ENCODE measurements at regions not wholly inside any gene's neighbourhood (a gene's known extent, or its start where the extent isn't known, plus 50 kb on each side); places are given as distances from the start of the nearest gene placed in this dataset.

DNA sequence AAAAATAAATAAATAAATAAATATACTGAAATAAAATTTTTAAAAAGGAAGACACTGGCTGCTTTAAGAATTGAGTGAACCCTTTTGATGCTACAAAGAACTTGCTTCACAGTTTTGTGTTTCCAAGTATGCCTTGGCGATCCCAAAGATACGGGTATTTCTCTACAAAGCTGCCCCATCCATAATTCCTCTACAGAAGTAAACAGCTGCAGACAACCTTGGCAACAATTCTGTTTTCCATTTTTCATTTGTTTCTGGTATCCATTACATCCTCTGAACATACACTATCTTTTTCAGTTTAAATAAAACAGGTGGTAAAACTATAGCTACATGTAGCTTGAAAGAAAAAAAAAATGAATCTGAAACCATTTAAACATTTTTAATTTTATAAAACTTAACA, 552.8 kb upstream of the KLHL29 start:
- DNase-seq (ENCODE audit: extremely low read depth, low read depth, low spot score) = no peak

- DNase-seq (ENCODE audit: extremely low read depth, low read depth, low spot score) = no peak
Measured at GRCh38 chr2:22838461-22838860, 546.5 kb upstream of the KLHL29 start.

DNA sequence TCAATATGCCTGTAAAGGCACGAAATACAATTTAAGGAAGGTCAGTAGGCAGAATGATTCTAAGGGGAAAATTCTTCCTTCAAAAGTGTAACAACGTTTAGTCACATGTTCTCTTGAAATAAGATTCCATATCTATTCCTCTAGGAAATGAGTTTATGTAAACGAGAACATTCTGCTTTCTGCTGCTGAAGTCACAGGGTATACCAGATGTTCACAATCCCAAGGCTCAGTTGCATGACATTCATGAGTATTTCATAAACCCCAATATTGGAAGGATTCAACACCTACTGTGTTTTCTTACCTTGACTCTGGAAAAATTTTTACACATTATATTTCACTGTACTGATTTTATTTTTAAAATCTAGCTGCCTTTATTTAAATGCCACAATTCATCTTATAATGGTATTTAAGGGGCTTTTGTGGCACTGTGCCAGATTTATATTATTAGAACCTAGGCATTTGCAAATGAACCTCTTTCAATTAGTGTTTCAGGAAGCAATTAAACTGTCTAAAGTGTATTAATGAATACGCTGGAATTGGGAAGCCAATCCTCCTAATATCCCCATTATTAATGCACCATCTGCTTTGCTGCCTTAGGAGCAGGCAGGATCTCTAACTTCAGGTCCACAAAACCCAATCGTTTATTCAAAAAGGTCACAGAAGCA, 542.6 kb upstream of the KLHL29 start:
- DNase-seq (ENCODE audit: extremely low read depth, low read depth, low spot score) = no peak

DNA sequence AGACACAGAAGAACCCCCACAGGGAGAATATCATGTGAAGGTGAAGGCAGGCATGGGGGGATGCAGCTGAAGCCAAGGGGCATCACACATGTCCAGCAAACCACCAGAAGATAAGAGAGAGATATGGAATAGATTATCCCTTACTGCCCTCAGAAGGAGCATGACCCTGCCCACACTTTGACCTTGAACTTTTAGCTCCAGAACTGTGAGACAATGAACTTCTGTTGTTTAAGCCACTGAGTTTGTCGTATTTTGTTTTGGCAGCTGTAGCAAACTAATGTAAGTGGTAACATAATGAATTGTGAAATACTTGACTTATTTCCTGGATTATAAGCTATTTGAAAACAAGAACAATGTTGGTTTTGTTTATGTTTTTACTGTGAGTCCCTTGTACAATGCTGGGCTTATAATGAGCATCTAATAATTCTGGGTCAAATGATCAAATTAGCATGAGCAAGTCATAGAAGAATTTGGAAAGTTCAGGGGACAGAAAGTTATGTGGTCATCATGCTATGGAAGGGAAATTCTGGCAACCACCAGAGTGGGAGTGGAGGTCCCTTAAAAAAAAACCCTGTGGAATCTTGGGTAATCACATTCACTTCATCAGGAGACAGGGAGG, 541.0 kb upstream of the KLHL29 start:
- no peak for DNase-seq (ENCODE audit: extremely low read depth, low read depth, low spot score)

- DNase-seq (ENCODE audit: extremely low read depth, low read depth, low spot score) = no peak
Measured at GRCh38 chr2:22850310-22850709, 534.7 kb upstream of the KLHL29 start.

- DNase-seq (ENCODE audit: extremely low read depth, low read depth, low spot score) = no peak
Measured at GRCh38 chr2:22854588-22854987, 530.4 kb upstream of the KLHL29 start.

GRCh38 chr2:22855081-22855480, 529.9 kb upstream of the KLHL29 start:
- no peak for DNase-seq (ENCODE audit: extremely low read depth, low read depth, low spot score)

DNA sequence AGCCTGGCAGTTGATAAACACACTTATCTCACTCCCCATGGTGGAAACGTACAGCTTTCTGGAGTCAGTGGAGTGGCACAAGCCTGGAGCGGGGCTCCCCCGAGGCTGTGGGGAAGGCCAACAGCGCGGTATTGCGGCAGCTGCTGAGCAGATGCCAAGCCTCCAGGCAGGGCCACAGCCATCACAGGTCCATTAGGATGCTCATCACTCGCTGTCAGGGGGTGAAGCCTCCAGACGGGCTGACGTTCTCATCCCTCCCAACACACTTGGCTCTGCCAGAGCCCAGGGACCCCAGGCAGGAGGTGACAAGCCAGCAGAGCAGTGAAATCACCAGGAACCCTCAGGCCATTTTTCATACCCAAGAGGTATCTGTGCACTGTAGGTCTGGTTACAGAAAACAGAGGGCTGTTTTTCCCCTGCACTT, 529.2 kb upstream of the KLHL29 start:
- DNase-seq (ENCODE audit: extremely low read depth, low read depth, low spot score) = no peak

DNA sequence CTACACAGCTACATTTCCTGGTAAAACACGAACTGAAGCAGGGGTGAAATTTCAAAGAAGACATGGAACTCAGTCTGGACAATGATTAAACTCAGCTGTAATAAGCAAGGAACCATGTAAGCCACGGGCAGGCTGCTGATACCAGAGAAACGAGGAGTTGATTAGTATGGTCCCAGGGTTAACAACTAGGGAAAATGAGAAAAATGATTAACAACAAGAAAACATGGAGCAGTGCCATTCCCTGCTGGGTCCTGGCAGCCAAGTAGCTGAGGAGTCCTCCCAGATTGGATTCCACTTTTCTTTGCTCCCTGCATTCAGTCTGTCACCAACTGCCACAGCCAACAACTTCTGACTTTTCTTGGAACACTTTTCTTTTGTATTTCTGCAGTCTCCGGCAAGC, 517.0 kb upstream of the KLHL29 start:
- DNase-seq (ENCODE audit: extremely low read depth, low read depth, low spot score) = no peak

DNA sequence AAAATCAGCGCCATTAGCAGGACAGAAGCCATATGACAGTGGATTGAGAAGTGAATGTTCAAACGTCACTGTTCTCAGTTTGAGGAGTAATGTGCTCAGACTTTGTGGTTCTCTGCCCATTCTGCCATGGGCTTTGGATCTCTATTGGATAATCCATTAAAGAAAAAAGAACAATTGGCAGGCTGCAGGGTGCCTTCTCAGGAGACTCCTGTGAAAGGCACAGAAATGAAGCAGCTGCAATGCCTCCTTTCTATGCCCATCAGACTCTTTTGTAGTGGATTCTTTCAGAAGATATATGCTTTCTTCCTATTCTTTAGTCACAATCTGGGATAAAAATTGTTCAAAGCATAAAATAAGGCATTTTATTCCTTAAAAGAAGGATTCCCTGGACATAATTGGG, 506.9 kb upstream of the KLHL29 start:
- DNase-seq (ENCODE audit: extremely low read depth, low read depth, low spot score) = no peak

DNA sequence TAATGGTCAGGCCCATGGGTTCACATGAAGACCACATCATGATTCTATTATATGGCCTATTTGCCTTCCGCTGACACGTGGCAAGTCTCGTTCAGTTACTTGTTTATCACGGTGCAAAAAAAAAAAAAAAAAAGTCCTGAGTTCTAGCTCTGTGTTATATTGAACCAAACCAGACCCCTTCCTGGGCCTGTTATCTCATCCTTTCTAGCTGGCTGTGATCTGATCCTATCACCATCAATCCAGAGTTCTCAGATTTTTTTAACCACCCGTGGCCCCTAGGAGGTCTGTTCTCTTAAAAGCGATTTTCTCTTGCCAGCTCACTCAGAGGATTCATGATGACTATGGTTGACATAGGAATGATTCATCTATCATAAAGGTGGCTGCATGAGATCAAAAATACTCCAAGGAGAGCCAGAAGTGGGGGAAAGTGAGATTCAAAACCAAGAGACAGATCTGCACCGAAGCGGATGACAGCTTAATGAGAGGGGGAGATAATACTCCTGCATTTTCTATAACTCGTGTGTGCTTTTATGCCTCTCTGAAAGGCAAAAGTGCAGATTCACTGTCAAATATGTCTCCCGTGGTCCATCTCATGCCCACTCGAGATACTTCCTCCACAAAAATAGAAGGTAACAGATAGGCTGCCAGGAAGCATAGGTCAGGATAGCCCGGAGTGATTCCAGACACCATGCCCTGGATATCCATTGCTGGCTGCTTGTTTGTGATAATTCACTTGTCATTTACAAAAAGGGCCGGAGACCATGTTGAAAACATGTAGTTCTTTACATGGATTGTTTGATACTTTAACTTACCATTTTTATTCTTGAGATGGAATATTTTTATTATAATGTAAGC, 505.7 kb upstream of the KLHL29 start:
- DNase-seq (ENCODE audit: extremely low read depth, low read depth, low spot score) = no peak

- DNase-seq (ENCODE audit: extremely low read depth, low read depth, low spot score) = no peak
Measured at GRCh38 chr2:22880161-22880560, 504.8 kb upstream of the KLHL29 start.

DNA sequence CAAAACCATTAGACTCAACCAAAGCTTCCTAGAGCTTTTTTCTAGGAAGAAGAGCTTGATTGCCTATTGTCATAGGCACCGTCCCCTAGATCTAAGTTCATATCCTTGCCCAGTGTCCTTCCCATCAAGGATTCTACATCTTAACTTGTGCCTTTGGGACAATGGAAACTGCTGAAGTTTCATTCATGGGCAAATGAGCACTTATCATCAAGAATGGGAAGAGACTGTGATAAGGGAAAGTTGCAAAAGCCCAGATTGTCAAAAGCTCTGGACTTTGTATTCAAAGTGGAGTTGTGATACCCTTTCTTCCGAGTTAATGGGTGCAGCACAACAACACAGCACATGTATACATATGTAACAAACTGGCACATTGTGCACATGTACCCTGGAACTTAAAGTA, 503.0 kb upstream of the KLHL29 start:
- DNase-seq (ENCODE audit: extremely low read depth, low read depth, low spot score) = no peak

DNA sequence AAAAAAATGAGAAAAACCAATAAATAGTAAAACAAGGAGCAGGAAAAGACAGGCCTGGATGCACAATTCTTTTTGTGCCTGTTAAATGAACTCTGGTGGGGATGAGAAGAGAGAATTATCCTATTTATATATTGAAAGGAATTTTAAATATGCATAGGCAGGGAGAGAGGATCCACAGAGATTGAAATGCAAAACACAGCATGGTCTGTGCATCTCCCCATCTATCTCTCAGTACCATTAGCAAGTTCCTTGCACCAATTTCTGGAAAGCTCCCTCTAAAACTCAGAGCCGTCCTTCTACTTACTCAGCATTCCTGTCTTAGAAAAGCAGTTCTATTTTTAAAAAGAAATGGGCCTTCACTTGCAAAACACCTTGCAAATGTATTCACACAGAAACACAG, 502.3 kb upstream of the KLHL29 start:
- DNase-seq (ENCODE audit: extremely low read depth, low read depth, low spot score) = no peak

DNA sequence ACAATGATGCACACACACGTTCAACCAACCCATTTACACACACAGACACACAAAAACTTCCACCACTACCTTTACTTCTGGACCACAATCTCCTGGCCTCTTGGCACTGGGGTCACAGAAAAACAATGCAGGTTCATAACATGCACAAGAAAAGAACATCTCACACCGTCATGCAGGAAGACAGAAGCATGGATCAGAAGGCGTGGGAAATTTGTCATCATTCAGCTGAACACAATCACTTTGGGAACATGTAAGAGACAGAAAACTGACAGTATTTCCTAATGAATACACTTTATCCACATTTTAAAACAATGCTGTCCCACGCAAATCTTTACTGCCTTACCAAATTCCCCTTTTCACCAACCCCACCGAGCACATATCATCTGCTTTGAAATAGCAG, 501.9 kb upstream of the KLHL29 start:
- DNase-seq (ENCODE audit: extremely low read depth, low read depth, low spot score) = no peak

- no peak for DNase-seq (ENCODE audit: extremely low read depth, low read depth, low spot score)
Measured at GRCh38 chr2:22885245-22885644, 499.7 kb upstream of the KLHL29 start.

DNA sequence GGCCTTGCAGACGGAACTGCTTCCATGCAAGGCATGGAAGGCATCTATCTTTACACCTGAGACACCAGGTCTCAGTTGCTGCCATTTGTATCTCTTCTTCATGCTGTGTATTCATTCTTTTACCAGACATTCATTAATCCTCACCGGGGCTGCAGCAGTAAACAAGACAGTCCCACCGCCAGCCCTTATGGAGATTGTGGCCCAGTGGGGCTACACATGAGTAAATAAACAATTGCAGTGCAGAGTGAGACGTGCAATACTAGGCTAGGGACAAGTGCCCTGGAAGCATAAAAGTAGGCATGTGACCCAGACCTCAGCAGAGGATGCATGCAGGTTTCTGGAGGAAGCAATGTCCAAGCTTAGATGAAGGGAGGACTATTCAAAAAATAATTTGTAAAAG, 497.6 kb upstream of the KLHL29 start:
- no peak for DNase-seq (ENCODE audit: extremely low read depth, low read depth, low spot score)

DNA sequence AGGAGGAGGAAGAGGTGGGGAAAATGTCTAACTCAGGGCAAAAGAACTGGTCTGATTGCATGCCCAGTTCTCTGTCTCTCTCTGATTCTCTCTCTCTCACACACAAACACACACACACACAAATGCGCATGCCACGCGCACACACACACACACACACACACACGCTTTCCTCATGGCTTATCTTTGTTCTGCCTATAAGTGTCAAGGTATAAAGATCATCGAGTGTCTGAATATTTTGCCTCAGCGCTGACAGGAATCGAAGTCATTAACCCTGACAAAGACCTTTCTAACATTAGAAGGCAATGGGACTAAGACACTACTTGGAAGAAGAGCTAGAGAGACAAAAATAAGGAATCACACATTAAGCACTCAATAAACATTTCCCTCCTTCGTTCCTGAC, 497.1 kb upstream of the KLHL29 start:
- no peak for DNase-seq (ENCODE audit: extremely low read depth, low read depth, low spot score)

- no peak for DNase-seq (ENCODE audit: extremely low read depth, low read depth, low spot score)
Measured at GRCh38 chr2:22890132-22890531, 494.8 kb upstream of the KLHL29 start.

- DNase-seq (ENCODE audit: extremely low read depth, low read depth, low spot score) = no peak
Measured at GRCh38 chr2:22893761-22894517, 491.0 kb upstream of the KLHL29 start.

DNA sequence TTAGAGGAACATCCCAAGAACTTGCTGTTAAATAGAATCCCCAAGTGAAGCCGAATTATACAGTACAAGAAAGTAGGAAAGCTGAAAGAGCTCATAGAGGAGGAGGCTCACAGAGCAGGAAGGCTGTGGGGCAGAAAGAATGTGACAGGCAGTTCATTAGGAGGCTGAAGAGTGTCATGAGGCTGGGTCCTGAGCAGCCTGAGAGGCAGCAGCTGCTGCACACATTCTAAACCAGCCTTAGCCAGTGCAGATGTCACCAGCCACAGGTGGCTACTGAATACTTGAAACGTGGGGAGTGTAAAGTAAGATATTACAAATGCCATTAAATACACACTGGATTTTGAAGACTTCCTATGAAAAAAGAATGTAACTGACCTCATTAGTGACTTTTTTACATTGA, 490.2 kb upstream of the KLHL29 start:
- no peak for DNase-seq (ENCODE audit: extremely low read depth, low read depth, low spot score)

All from glomerular endothelial cell (primary cell).